Erythroblast (primary cell): ENCODE measurements at regions not wholly inside any gene's neighbourhood (a gene's known extent, or its start where the extent isn't known, plus 50 kb on each side); places are given as distances from the start of the nearest gene placed in this dataset.

Source experiments
- GATA1 ChIP-seq: IDR thresholded peaks from 2 replicates; pipeline ENCODE4 v1.6.1; 2011; ENCODE audit warnings: low read depth, mild to moderate bottlenecking, control low read depth, low read length, moderate library complexity
- POLR2A ChIP-seq: IDR thresholded peaks from 2 replicates; pipeline ENCODE4 v1.6.1; 2011; ENCODE audit warnings: mild to moderate bottlenecking, low read length

- no peak for TF ChIP-seq POLR2A
- no peak for TF ChIP-seq GATA1
Observed at GRCh38 chr13:78028960-78029359, 110.3 kb upstream of the EDNRB start.
